Body of pancreas (tissue), 4 donors: ENCODE measurements at regions not wholly inside any gene's neighbourhood (a gene's known extent, or its start where the extent isn't known, plus 50 kb on each side); places are given as distances from the start of the nearest gene placed in this dataset.

Source experiments
- POLR2A ChIP-seq, 3 donors: fragments of 450-650 bp; IDR thresholded peaks; one replicate each; pipeline ENCODE4 v1.6.1; 2016; ENCODE audit warnings: antibody characterized with exemption in 3 of 3, mild to moderate bottlenecking in 2 of 3
- TF ChIP-seq, protein P1 (sequence below), 7 experiments: fragments of 450-650 bp in 4 of 7; fragments of 200-600 bp in 3 of 7; sonication (generic) in 3 of 7; IDR thresholded peaks; one replicate each; pipeline ENCODE4 v1.5.1; 2016 to 2019; ENCODE audit warnings: antibody characterized with exemption in 7 of 7

DNA sequence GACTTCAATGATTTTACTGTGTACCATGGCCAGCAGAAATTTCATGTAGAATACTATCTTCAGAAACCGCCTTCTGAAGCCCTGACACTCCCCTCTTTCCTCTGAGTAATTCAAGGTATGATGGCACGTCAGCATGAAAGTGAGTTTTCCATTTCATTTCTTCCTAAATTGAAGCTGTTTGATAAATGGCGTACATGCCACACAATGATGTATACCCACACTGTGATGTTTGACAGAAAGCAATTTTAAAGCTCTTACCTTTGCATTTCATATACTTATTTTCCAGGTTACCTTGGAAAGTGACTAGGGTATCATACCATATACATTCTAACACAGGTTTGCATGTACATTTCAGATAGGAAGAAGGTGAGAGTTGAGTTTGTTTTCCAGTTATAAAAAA lies 147.9 kb upstream of the LRRC3B start:
- TF ChIP-seq, protein P1, sequence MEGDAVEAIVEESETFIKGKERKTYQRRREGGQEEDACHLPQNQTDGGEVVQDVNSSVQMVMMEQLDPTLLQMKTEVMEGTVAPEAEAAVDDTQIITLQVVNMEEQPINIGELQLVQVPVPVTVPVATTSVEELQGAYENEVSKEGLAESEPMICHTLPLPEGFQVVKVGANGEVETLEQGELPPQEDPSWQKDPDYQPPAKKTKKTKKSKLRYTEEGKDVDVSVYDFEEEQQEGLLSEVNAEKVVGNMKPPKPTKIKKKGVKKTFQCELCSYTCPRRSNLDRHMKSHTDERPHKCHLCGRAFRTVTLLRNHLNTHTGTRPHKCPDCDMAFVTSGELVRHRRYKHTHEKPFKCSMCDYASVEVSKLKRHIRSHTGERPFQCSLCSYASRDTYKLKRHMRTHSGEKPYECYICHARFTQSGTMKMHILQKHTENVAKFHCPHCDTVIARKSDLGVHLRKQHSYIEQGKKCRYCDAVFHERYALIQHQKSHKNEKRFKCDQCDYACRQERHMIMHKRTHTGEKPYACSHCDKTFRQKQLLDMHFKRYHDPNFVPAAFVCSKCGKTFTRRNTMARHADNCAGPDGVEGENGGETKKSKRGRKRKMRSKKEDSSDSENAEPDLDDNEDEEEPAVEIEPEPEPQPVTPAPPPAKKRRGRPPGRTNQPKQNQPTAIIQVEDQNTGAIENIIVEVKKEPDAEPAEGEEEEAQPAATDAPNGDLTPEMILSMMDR (IDR thresholded peaks at IDR 0.05) = no peak
- TF ChIP-seq POLR2A (IDR thresholded peaks at IDR 0.05) = no peak
